Suppressor macrophage treated with lipopolysaccharide for 1 hour (primary cell): ENCODE measurements at regions not wholly inside any gene's neighbourhood (a gene's known extent, or its start where the extent isn't known, plus 50 kb on each side); places are given as distances from the start of the nearest gene placed in this dataset.
"Not testable (repeated sequence)": the region's sequence is repeated elsewhere in the genome, so short reads cannot be mapped to it uniquely, and the experiment has no call there.

Source experiments
- DNase-seq, 3 donors: peaks; one replicate each; pipeline ENCODE4 v3.0.0-alpha.2; 2020 to 2022

- DNase-seq = no peak
These were observed 337.6 kb upstream of the SEMA6A start for GRCh38 chr5:116912221-116912620.

GRCh38 chr5:116911074-116911473, 336.5 kb upstream of the SEMA6A start:
- no peak for DNase-seq

GRCh38 chr5:116908537-116908936, 333.9 kb upstream of the SEMA6A start:
- DNase-seq = no peak

- no peak for DNase-seq
These were observed 331.3 kb upstream of the SEMA6A start for GRCh38 chr5:116905885-116906284.

GRCh38 chr5:116900793-116901192, 326.2 kb upstream of the SEMA6A start:
- no peak for DNase-seq

- no peak for DNase-seq
These were observed 324.3 kb upstream of the SEMA6A start for GRCh38 chr5:116898917-116899316.

- no peak for DNase-seq
These were observed 322.7 kb upstream of the SEMA6A start for GRCh38 chr5:116897291-116897690.

- no peak for DNase-seq
These were observed 321.4 kb upstream of the SEMA6A start for GRCh38 chr5:116896001-116896400.

GRCh38 chr5:116892993-116893392, 318.4 kb upstream of the SEMA6A start:
- no peak for DNase-seq

GRCh38 chr5:116887104-116887503, 312.5 kb upstream of the SEMA6A start:
- no peak for DNase-seq

GRCh38 chr5:116885825-116886224, 311.2 kb upstream of the SEMA6A start:
- DNase-seq = no peak

- no peak for DNase-seq
These were observed 309.3 kb upstream of the SEMA6A start for GRCh38 chr5:116883875-116884274.

GRCh38 chr5:116881921-116882531, 307.4 kb upstream of the SEMA6A start:
- no peak for DNase-seq

GRCh38 chr5:116880601-116881000, 306.0 kb upstream of the SEMA6A start:
- no peak for DNase-seq

GRCh38 chr5:116880150-116880549, 305.5 kb upstream of the SEMA6A start:
- no peak for DNase-seq

- DNase-seq = no peak
These were observed 301.7 kb upstream of the SEMA6A start for GRCh38 chr5:116876240-116876840.

- DNase-seq = no peak
These were observed 298.4 kb upstream of the SEMA6A start for GRCh38 chr5:116872986-116873385.

- DNase-seq = no peak
These were observed 297.9 kb upstream of the SEMA6A start for GRCh38 chr5:116872486-116872885.

GRCh38 chr5:116867825-116868224, 293.2 kb upstream of the SEMA6A start:
- not testable (repeated sequence) for DNase-seq

GRCh38 chr5:116865651-116866050, 291.0 kb upstream of the SEMA6A start:
- DNase-seq = no peak

GRCh38 chr5:116864838-116865190, 290.2 kb upstream of the SEMA6A start:
- DNase-seq = no peak

GRCh38 chr5:116864157-116864837, 289.7 kb upstream of the SEMA6A start:
- no peak for DNase-seq

- DNase-seq = no peak
These were observed 288.2 kb upstream of the SEMA6A start for GRCh38 chr5:116862632-116863455.

- DNase-seq = no peak
These were observed 287.0 kb upstream of the SEMA6A start for GRCh38 chr5:116861666-116862065.
